CD4-positive, alpha-beta T cell (primary cell): ENCODE measurements at regions not wholly inside any gene's neighbourhood (a gene's known extent, or its start where the extent isn't known, plus 50 kb on each side); places are given as distances from the start of the nearest gene placed in this dataset.

ENCODE experiments used
- ATAC-seq: fragments of 200-7000 bp; cut with Tn5 transposase; one replicate; pipeline ENCODE4 v1.10.0; 2022; ENCODE audit warnings: mild to moderate bottlenecking; ENCODE audit not compliant: poor library complexity
- CTCF ChIA-PET: fragments of 350-600 bp; sonication (Branson Sonifier 250); formaldehyde crosslinking; loops from one replicate; lab custom pipeline; 2021; ENCODE audit warnings: antibody characterized with exemption, inconsistent platforms; lab: Charles Lee
- POLR2A ChIA-PET: fragments of 350-600 bp; sonication (Branson Sonifier 250); formaldehyde crosslinking; loops from one replicate; lab custom pipeline; 2021; ENCODE audit warnings: antibody characterized with exemption, inconsistent platforms; lab: Charles Lee
- DNase-seq, 14 experiments: peaks; one replicate each; pipeline ENCODE4 v3.0.0-alpha.2; 2013 to 2020; ENCODE audit warnings: mixed read lengths in 2 of 14
- H3K27ac ChIP-seq, 2 donors: one replicate each; pipeline versions ENCODE4 v1.5.1 to v1.7.0; 2013; ENCODE audit warnings: low read length in 2 of 2, low read depth in 1 of 2, mild to moderate bottlenecking in 1 of 2
- H3K27me3 ChIP-seq, 2 experiments: 1 replicate in 1 of 2; 2 replicates in 1 of 2; pipeline versions ENCODE4 v1.6.1 to v1.7.0; 2013; ENCODE audit warnings: low read length in 2 of 2, control low read depth in 1 of 2, mild to moderate bottlenecking in 1 of 2, moderate library complexity in 1 of 2; ENCODE audit not compliant: insufficient read depth in 2 of 2, control insufficient read depth in 1 of 2
- H3K36me3 ChIP-seq: one replicate; pipeline ENCODE4 v1.6.1; 2013; ENCODE audit warnings: low read length, control low read depth; ENCODE audit not compliant: insufficient read depth
- H3K4me1 ChIP-seq: one replicate; pipeline ENCODE4 v1.6.1; 2013; ENCODE audit warnings: low read length, control low read depth; ENCODE audit not compliant: insufficient read depth
- H3K4me3 ChIP-seq: one replicate; pipeline ENCODE4 v1.5.1; 2013; ENCODE audit warnings: mild to moderate bottlenecking, low read length, moderate library complexity
- H3K9me3 ChIP-seq, 2 experiments: 1 replicate in 1 of 2; 2 replicates in 1 of 2; pipeline versions ENCODE4 v1.6.1 to v1.7.0; 2013; ENCODE audit warnings: low read length in 2 of 2, mild to moderate bottlenecking in 2 of 2, control low read depth in 1 of 2, moderate library complexity in 1 of 2; ENCODE audit not compliant: control insufficient read depth in 1 of 2, insufficient read depth in 1 of 2
- H3K27ac Mint-ChIP-seq: one replicate; pipeline ENCODE4 v1.8.0; 2020; ENCODE audit warnings: mixed read lengths
- H3K27me3 Mint-ChIP-seq: one replicate; pipeline ENCODE4 v1.8.0; 2021; ENCODE audit warnings: mixed read lengths
- H3K36me3 Mint-ChIP-seq: one replicate; pipeline ENCODE4 v1.8.0; 2021; ENCODE audit warnings: low read depth, mixed read lengths
- H3K4me1 Mint-ChIP-seq: one replicate; pipeline ENCODE4 v1.8.0; 2021; ENCODE audit warnings: low read depth, mixed read lengths
- H3K4me3 Mint-ChIP-seq: one replicate; pipeline ENCODE4 v1.8.0; 2020; ENCODE audit warnings: mild to moderate bottlenecking, mixed read lengths
- H3K9me3 Mint-ChIP-seq: one replicate; pipeline ENCODE4 v1.8.0; 2020; ENCODE audit warnings: mixed read lengths
- CTCF ChIP-seq: fragments of 200-600 bp; IDR thresholded peaks from one replicate; pipeline ENCODE4 v1.8.0; 2022; ENCODE audit warnings: antibody characterized with exemption, mild to moderate bottlenecking
- intact Hi-C, 2 experiments: fragments of 100-400 bp; cut with DNase I in 1 of 2; cut with micrococcal nuclease in 1 of 2; formaldehyde crosslinking; loops; one replicate each; pipeline versions ENCODE4 v1.15.1 to v1.9.0; 2023 to 2025; cut with DNase I, micrococcal nuclease

DNA sequence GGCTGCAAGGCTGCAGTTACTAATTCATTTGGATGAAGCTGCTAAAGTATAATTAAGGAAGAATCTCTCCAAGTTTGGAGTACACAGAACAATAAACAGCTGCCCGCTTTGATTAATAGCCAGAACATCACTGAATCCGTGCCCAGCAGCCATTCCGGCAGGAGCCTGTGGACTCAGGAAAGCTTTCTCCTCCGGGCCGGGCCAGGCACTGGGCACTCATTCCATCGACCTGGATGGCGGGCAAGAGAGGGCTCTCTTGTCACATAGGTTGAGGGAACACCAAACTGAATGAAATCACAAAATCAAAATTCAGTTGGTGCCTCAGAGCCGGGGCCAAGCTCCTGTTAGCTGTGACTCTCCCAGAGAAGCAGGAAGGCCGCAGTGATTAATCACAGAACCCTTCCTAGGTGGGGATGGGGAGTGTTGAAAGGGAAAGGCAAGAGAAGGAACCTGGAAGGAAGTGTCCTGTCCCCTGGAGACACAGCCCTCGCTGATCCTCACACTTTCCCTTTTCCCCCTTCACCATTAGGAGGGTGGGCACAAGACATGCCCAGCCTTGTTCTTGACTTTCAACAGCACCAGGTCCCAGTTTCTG is 306.7 kb downstream of the NPHP4 start:
- ATAC-seq = no peak
- DNase-seq = no peak
- Histone ChIP-seq H3K27me3 (peaks cover 3% of the 10 kb centered on the region in 2 experiments), H3K4me3 (no peak overlapping the region), H3K36me3 (no peaks in the 10 kb centered on the region), H3K4me1 (no peaks in the 10 kb centered on the region), H3K9me3 (no peaks in the 10 kb centered on the region), H3K27ac (no peak overlapping the region)
- Mint-ChIP-seq H3K9me3 (no peaks in the 10 kb centered on the region), H3K4me3 (no peak overlapping the region), H3K36me3 (no peaks in the 10 kb centered on the region), H3K27me3 (peaks cover 29% of the 10 kb centered on the region), H3K27ac (no peak overlapping the region), H3K4me1 (no peaks in the 10 kb centered on the region)
- intact Hi-C loops = no loop called here
- ChIA-PET CTCF (no interaction called here), POLR2A (no interaction called here)
- no peak for TF ChIP-seq CTCF

DNA sequence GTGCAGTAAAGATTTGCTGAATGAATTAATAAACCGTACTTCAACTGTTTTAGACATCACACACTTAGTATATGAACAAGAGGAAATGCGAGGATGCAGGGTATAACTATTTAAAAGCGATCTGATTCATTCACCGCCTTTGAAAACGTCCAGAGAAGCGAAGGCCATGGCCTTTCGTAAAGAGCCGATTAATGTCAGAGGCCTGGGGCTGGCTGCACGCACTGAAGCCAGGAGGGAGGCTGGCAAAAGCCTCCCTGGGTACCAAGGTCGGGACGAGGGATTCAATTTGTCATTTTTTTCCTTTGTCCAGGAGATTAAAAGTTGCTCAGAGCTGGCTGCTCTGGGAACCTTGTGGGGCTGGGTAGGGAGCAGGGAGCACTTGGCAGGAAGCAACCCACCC is 307.4 kb downstream of the NPHP4 start:
- ChIA-PET POLR2A (no interaction called here), CTCF (no interaction called here)
- no peaks in the 10 kb centered on the region for H3K36me3 ChIP-seq
- no peaks in the 10 kb centered on the region for H3K9me3 ChIP-seq
- no peak for DNase-seq
- H3K4me3 Mint-ChIP-seq = no peak overlapping the region
- intact Hi-C loops = no loop called here
- no peak overlapping the region for H3K4me3 ChIP-seq
- peaks cover 3% of the 10 kb centered on the region in 2 experiments for H3K27me3 ChIP-seq
- no peaks in the 10 kb centered on the region for H3K4me1 Mint-ChIP-seq
- H3K36me3 Mint-ChIP-seq = no peaks in the 10 kb centered on the region
- ATAC-seq = no peak
- H3K27ac ChIP-seq = no peak overlapping the region
- no peaks in the 10 kb centered on the region for H3K4me1 ChIP-seq
- no peaks in the 10 kb centered on the region for H3K9me3 Mint-ChIP-seq
- H3K27me3 Mint-ChIP-seq = peaks cover 28% of the 10 kb centered on the region
- TF ChIP-seq CTCF = no peak
- H3K27ac Mint-ChIP-seq = no peak overlapping the region

GRCh38 chr1:5683446-5683845 is 308.8 kb downstream of the NPHP4 start:
- POLR2A ChIA-PET = no interaction called here
- no peak for TF ChIP-seq CTCF
- H3K9me3 ChIP-seq = no peaks in the 10 kb centered on the region
- H3K36me3 Mint-ChIP-seq = no peaks in the 10 kb centered on the region
- H3K27me3 ChIP-seq = peaks cover 3 to 5% of the 10 kb centered on the region in 2 experiments
- peaks cover 30% of the 10 kb centered on the region for H3K27me3 Mint-ChIP-seq
- no peak overlapping the region for H3K27ac Mint-ChIP-seq
- ATAC-seq (no peak), DNase-seq (no peak)
- no peak overlapping the region for H3K27ac ChIP-seq
- no peak overlapping the region for H3K4me3 ChIP-seq
- H3K4me1 ChIP-seq = no peaks in the 10 kb centered on the region
- CTCF ChIA-PET = no interaction called here
- no peak overlapping the region for H3K4me3 Mint-ChIP-seq
- H3K36me3 ChIP-seq = no peaks in the 10 kb centered on the region
- no peaks in the 10 kb centered on the region for H3K4me1 Mint-ChIP-seq
- intact Hi-C loops = no loop called here
- no peaks in the 10 kb centered on the region for H3K9me3 Mint-ChIP-seq
